Suprapubic skin (tissue), 3 donors: ENCODE measurements at regions not wholly inside any gene's neighbourhood (a gene's known extent, or its start where the extent isn't known, plus 50 kb on each side); places are given as distances from the start of the nearest gene placed in this dataset.

Experiments
- CTCF ChIP-seq, 2 donors: fragments of 200-600 bp in 1 of 2; fragments of 450-650 bp in 1 of 2; sonication (generic) in 1 of 2; IDR thresholded peaks; one replicate each; pipeline ENCODE4 v1.5.1; 2016 to 2019; ENCODE audit warnings: antibody characterized with exemption in 2 of 2, mild to moderate bottlenecking in 1 of 2, moderate library complexity in 1 of 2
- POLR2AphosphoS5 ChIP-seq, 3 donors: sonication (generic); formaldehyde crosslinking; IDR thresholded peaks; one replicate each; pipeline ENCODE4 v1.6.1; 2017; ENCODE audit warnings: antibody characterized with exemption in 3 of 3

- TF ChIP-seq CTCF (IDR thresholded peaks at IDR 0.05) (no peak), POLR2AphosphoS5 (IDR thresholded peaks at IDR 0.05) (no peak)
These were observed 110.9 kb upstream of the COL5A1 start for GRCh38 chr9:134530724-134531123.
